CD14-positive monocyte (primary cell): ENCODE measurements at regions not wholly inside any gene's neighbourhood (a gene's known extent, or its start where the extent isn't known, plus 50 kb on each side); places are given as distances from the start of the nearest gene placed in this dataset.
"Not testable (repeated sequence)": the region's sequence is repeated elsewhere in the genome, so short reads cannot be mapped to it uniquely, and the experiment has no call there.

Experiments used
- DNase-seq, 3 donors: peaks; one replicate each; pipeline ENCODE4 v3.0.0-alpha.2; 2011 to 2022
- H2AFZ ChIP-seq: 2 replicates; pipeline ENCODE4 v1.6.0; 2012; ENCODE audit warnings: mild to moderate bottlenecking, low read depth, low read length, inconsistent platforms; ENCODE audit not compliant: insufficient read depth, poor library complexity, severe bottlenecking
- H3K27ac ChIP-seq, 2 donors: 1 replicate in 1 of 2; 2 replicates in 1 of 2; pipeline ENCODE4 v1.5.1; 2012 to 2013; ENCODE audit warnings: low read length in 2 of 2, control low read depth in 1 of 2, inconsistent platforms in 1 of 2, low read depth in 1 of 2, mild to moderate bottlenecking in 1 of 2
- H3K27me3 ChIP-seq, 2 donors: one replicate each; pipeline versions ENCODE4 v1.6.0 to v1.6.1; 2011 to 2013; ENCODE audit warnings: low read length in 2 of 2; ENCODE audit not compliant: control insufficient read depth in 2 of 2, insufficient read depth in 2 of 2
- H3K36me3 ChIP-seq, 2 donors: replicated peaks in 1 of 2; 1 replicate in 1 of 2; 2 replicates in 1 of 2; pipeline versions ENCODE4 v1.5.1 to v1.6.1; 2012 to 2013; ENCODE audit warnings: low read length in 2 of 2, control low read depth in 1 of 2, inconsistent platforms in 1 of 2, mild to moderate bottlenecking in 1 of 2; ENCODE audit not compliant: insufficient read depth in 2 of 2, control insufficient read depth in 1 of 2
- H3K4me1 ChIP-seq, 2 donors: 1 replicate in 1 of 2; 2 replicates in 1 of 2; pipeline versions ENCODE4 v1.5.1 to v1.6.1; 2012 to 2013; ENCODE audit warnings: low read length in 2 of 2, control low read depth in 1 of 2, inconsistent platforms in 1 of 2, mild to moderate bottlenecking in 1 of 2, moderate library complexity in 1 of 2; ENCODE audit not compliant: insufficient read depth in 2 of 2, control insufficient read depth in 1 of 2
- H3K4me2 ChIP-seq: replicated peaks from 2 replicates; pipeline ENCODE3; 2012; ENCODE audit warnings: low read length, moderate library complexity, mild to moderate bottlenecking; ENCODE audit not compliant: poor library complexity, severe bottlenecking; ENCODE audit errors: extremely low read depth
- H3K4me3 ChIP-seq, 3 experiments: fragments of 200-600 bp in 1 of 3; sonication (generic) in 1 of 3; replicated peaks in 1 of 3; 1 replicate in 2 of 3; 2 replicates in 1 of 3; pipeline ENCODE4 v1.5.1; 2011 to 2013; ENCODE audit warnings: low read length in 3 of 3, mild to moderate bottlenecking in 3 of 3, control low read depth in 2 of 3, low read depth in 2 of 3, inconsistent platforms in 1 of 3, moderate library complexity in 1 of 3
- H3K79me2 ChIP-seq: 2 replicates; pipeline ENCODE4 v1.6.0; 2012; ENCODE audit warnings: mild to moderate bottlenecking, control low read depth, inconsistent platforms, low read length, moderate library complexity; ENCODE audit not compliant: insufficient read depth
- H3K9ac ChIP-seq: 2 replicates; pipeline ENCODE4 v1.6.0; 2017; ENCODE audit warnings: low read length, mild to moderate bottlenecking; ENCODE audit not compliant: insufficient read depth, poor library complexity, severe bottlenecking
- H3K9me3 ChIP-seq, 2 donors: replicated peaks in 1 of 2; 1 replicate in 1 of 2; 2 replicates in 1 of 2; pipeline versions ENCODE4 v1.5.1 to v1.6.1; 2012 to 2013; ENCODE audit warnings: low read length in 2 of 2, control low read depth in 1 of 2; ENCODE audit not compliant: control insufficient read depth in 1 of 2, insufficient read depth in 1 of 2
- H4K20me1 ChIP-seq: 2 replicates; pipeline ENCODE4 v1.6.0; 2012; ENCODE audit warnings: mild to moderate bottlenecking, low read length, control low read depth, moderate library complexity; ENCODE audit not compliant: insufficient read depth
- H3K27ac Mint-ChIP-seq, 7 donors: one replicate each; pipeline ENCODE4 v1.8.0; 2020; ENCODE audit warnings: mild to moderate bottlenecking in 7 of 7, mixed read lengths in 7 of 7, moderate library complexity in 6 of 7, inconsistent platforms in 2 of 7
- H3K27me3 Mint-ChIP-seq, 3 donors: one replicate each; pipeline ENCODE4 v1.8.0; 2021 to 2022; ENCODE audit warnings: low read depth in 3 of 3, mild to moderate bottlenecking in 3 of 3, mixed read lengths in 3 of 3, moderate library complexity in 3 of 3, inconsistent platforms in 1 of 3
- H3K36me3 Mint-ChIP-seq, 2 donors: one replicate each; pipeline ENCODE4 v1.8.0; 2020; ENCODE audit warnings: mixed read lengths in 2 of 2, inconsistent platforms in 1 of 2, mild to moderate bottlenecking in 1 of 2
- H3K4me1 Mint-ChIP-seq: one replicate; pipeline ENCODE4 v1.8.0; 2020; ENCODE audit warnings: mild to moderate bottlenecking, mixed read lengths
- H3K4me3 Mint-ChIP-seq, 2 donors: one replicate each; pipeline ENCODE4 v1.8.0; 2020; ENCODE audit warnings: mild to moderate bottlenecking in 2 of 2, mixed read lengths in 2 of 2, moderate library complexity in 1 of 2
- H3K9me3 Mint-ChIP-seq, 7 donors: one replicate each; pipeline ENCODE4 v1.8.0; 2020 to 2022; ENCODE audit warnings: mixed read lengths in 7 of 7, mild to moderate bottlenecking in 6 of 7, moderate library complexity in 6 of 7, inconsistent platforms in 2 of 7
- CTCF ChIP-seq: fragments of 200-600 bp; IDR thresholded peaks from one replicate; pipeline ENCODE4 v1.8.0; 2022; ENCODE audit warnings: antibody characterized with exemption, mild to moderate bottlenecking
- WGBS: methylation state at CpG from one replicate; pipeline ENCODE4 v1.1.5; 2013; ENCODE audit warnings: missing lambda C conversion rate; ENCODE audit not compliant: insufficient coverage; 5-methylcytosine and 5-hydroxymethylcytosine counted together
- intact Hi-C, 2 donors: fragments of 100-400 bp; cut with micrococcal nuclease; formaldehyde crosslinking; loops; one replicate each; pipeline versions ENCODE4 v1.15.0 to v1.15.1; 2023

GRCh38 chr14:71771996-71772395 lies 160.2 kb upstream of the RGS6 start:
- H3K79me2 ChIP-seq, H3K4me2 ChIP-seq, H2AFZ ChIP-seq, H3K4me3 ChIP-seq, H3K27me3 Mint-ChIP-seq, intact Hi-C loops, H3K4me1 ChIP-seq, H3K4me1 Mint-ChIP-seq, H3K36me3 Mint-ChIP-seq, H3K9ac ChIP-seq, H3K27ac Mint-ChIP-seq, H3K27ac ChIP-seq, H3K36me3 ChIP-seq, DNase-seq, H4K20me1 ChIP-seq, H3K27me3 ChIP-seq, H3K4me3 Mint-ChIP-seq: not testable (repeated sequence)
- peaks cover 0 to 13% of the 10 kb centered on the region in 2 donors for H3K9me3 ChIP-seq
- peaks cover 9 to 37% (median 20%) of the 10 kb centered on the region in 7 donors for H3K9me3 Mint-ChIP-seq
- 95% methylated on average over 9 of the region's 17 CpGs for WGBS

GRCh38 chr14:71773898-71774481 lies 158.2 kb upstream of the RGS6 start:
- Mint-ChIP-seq H3K4me3 (no peak overlapping the region), H3K27me3 (peaks cover 0 to 11% (median 3%) of the 10 kb centered on the region in 3 donors), H3K4me1 (no peaks in the 10 kb centered on the region), H3K9me3 (peaks cover 9 to 37% (median 19%) of the 10 kb centered on the region in 7 donors), H3K36me3 (no peaks in the 10 kb centered on the region), H3K27ac (no peak overlapping the region)
- H3K79me2 ChIP-seq, result no peaks in the 10 kb centered on the region
- no peaks in the 10 kb centered on the region for H3K36me3 ChIP-seq
- H3K9me3 ChIP-seq, result peaks cover 0 to 13% of the 10 kb centered on the region in 2 donors
- 100% methylated on average over 1 of the region's 3 CpGs for WGBS
- no peak overlapping the region for H3K4me2 ChIP-seq
- intact Hi-C loops, result no loop called here
- no peaks in the 10 kb centered on the region for H4K20me1 ChIP-seq
- no peaks in the 10 kb centered on the region for H3K27me3 ChIP-seq
- no peak for TF ChIP-seq CTCF
- no peak for DNase-seq
- no peak overlapping the region for H3K9ac ChIP-seq
- no peaks in the 10 kb centered on the region for H3K4me1 ChIP-seq
- H3K4me3 ChIP-seq, result no peak overlapping the region
- H3K27ac ChIP-seq, result no peak overlapping the region
- no peak overlapping the region for H2AFZ ChIP-seq
